ENCODE measurements at regions not wholly inside any gene's neighbourhood (a gene's known extent, or its start where the extent isn't known, plus 50 kb on each side); places are given as distances from the start of the nearest gene placed in this dataset.

GRCh38 chr11:29682856-29683255 is 334.0 kb downstream of the KCNA4 start:
- no peaks in the 10 kb centered on the region for H3K27me3 Mint-ChIP-seq (ENCODE audit: insufficient read depth, unreplicated experiment)
- BruUV-seq (replicated peaks) = no TSS peak
- DNase-seq (ENCODE audit: unreplicated experiment) = no peak
- H3K9me3 Mint-ChIP-seq (ENCODE audit: unreplicated experiment) = no peaks in the 10 kb centered on the region
- no peaks in the 10 kb centered on the region for H3K36me3 Mint-ChIP-seq (ENCODE audit: insufficient read depth, unreplicated experiment)
- TF ChIP-seq, protein P1, sequence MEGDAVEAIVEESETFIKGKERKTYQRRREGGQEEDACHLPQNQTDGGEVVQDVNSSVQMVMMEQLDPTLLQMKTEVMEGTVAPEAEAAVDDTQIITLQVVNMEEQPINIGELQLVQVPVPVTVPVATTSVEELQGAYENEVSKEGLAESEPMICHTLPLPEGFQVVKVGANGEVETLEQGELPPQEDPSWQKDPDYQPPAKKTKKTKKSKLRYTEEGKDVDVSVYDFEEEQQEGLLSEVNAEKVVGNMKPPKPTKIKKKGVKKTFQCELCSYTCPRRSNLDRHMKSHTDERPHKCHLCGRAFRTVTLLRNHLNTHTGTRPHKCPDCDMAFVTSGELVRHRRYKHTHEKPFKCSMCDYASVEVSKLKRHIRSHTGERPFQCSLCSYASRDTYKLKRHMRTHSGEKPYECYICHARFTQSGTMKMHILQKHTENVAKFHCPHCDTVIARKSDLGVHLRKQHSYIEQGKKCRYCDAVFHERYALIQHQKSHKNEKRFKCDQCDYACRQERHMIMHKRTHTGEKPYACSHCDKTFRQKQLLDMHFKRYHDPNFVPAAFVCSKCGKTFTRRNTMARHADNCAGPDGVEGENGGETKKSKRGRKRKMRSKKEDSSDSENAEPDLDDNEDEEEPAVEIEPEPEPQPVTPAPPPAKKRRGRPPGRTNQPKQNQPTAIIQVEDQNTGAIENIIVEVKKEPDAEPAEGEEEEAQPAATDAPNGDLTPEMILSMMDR (IDR thresholded peaks at IDR 0.05; ENCODE audit: unreplicated experiment) = no peak
- no peak overlapping the region for H3K4me3 Mint-ChIP-seq (ENCODE audit: unreplicated experiment)
- H3K4me1 Mint-ChIP-seq (ENCODE audit: insufficient read depth, unreplicated experiment) = no peaks in the 10 kb centered on the region
- H3K27ac Mint-ChIP-seq (ENCODE audit: low read depth, unreplicated experiment) = no peak overlapping the region
- ChIA-PET POLR2A (no interaction called here), CTCF (interaction anchor here (1.0 kb wide), 1 partner anchor 9 kb away, joined by 3 read pairs; no protein-coding TSS in a partner anchor)
- intact Hi-C loops (cut with micrococcal nuclease) = no loop called here

- Mint-ChIP-seq H3K4me1 (ENCODE audit: insufficient read depth, unreplicated experiment) (peaks cover 6% of the 10 kb centered on the region), H3K4me3 (ENCODE audit: unreplicated experiment) (no peak overlapping the region)
Observed at GRCh38 chr11:29679996-29680395, 336.8 kb downstream of the KCNA4 start.

DNA sequence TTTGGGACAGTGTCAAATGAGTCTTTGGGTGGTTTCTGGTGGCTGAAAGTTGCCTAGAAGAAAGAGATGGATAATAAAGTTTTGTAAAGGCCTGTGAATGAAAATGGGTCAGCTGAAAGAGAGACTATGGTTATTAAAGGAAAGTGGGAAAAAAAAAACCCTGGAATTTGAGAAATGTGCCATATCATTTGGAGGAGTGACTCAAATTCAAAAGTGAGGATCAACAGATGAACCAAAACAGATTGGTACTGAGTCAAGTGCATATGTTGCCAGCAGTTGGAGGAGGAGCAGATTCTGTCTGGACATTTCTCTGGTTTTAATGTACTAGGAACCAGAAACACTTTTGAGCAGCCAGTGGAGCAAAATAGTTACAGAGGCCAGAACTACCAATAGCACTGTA is 339.8 kb downstream of the KCNA4 start:
- TF ChIP-seq, protein P1 (IDR thresholded peaks at IDR 0.05; ENCODE audit: unreplicated experiment) = no peak
- ChIA-PET POLR2A (interaction anchor here (0.5 to 0.7 kb wide), 3 partner anchors 94 to 1063 kb away, joined by 3 to 4 read pairs (median 3); no protein-coding TSS in a partner anchor), CTCF (interaction anchor here (0.6 kb wide), 1 partner anchor 191 kb away, joined by 3 read pairs; no protein-coding TSS in a partner anchor)
- no TSS peak for BruUV-seq (replicated peaks)
- no peak overlapping the region for H3K4me3 Mint-ChIP-seq (ENCODE audit: unreplicated experiment)
- H3K36me3 Mint-ChIP-seq (ENCODE audit: insufficient read depth, unreplicated experiment) = no peaks in the 10 kb centered on the region
- H3K9me3 Mint-ChIP-seq (ENCODE audit: unreplicated experiment) = no peaks in the 10 kb centered on the region
- intact Hi-C loops (cut with micrococcal nuclease) = no loop called here
- no peak overlapping the region for H3K27ac Mint-ChIP-seq (ENCODE audit: low read depth, unreplicated experiment)
- no peaks in the 10 kb centered on the region for H3K27me3 Mint-ChIP-seq (ENCODE audit: insufficient read depth, unreplicated experiment)
- H3K4me1 Mint-ChIP-seq (ENCODE audit: insufficient read depth, unreplicated experiment) = peaks cover 6% of the 10 kb centered on the region
- DNase-seq (ENCODE audit: unreplicated experiment) = no peak

More at GRCh38 chr11:29679996-29680395, 336.8 kb downstream of the KCNA4 start:
- BruUV-seq (replicated peaks) = no TSS peak
- H3K27ac Mint-ChIP-seq (ENCODE audit: low read depth, unreplicated experiment) = no peak overlapping the region
- POLR2A ChIA-PET = no interaction called here
- H3K27me3 Mint-ChIP-seq (ENCODE audit: insufficient read depth, unreplicated experiment) = no peaks in the 10 kb centered on the region
- intact Hi-C loops (cut with micrococcal nuclease) = no loop called here
- CTCF ChIA-PET = interaction anchor here (0.6 kb wide), 1 partner anchor 554 kb away, joined by 3 read pairs; no protein-coding TSS in a partner anchor
- no peak for DNase-seq (ENCODE audit: unreplicated experiment)
- TF ChIP-seq, protein P1 (IDR thresholded peaks at IDR 0.05; ENCODE audit: unreplicated experiment) = no peak
- H3K9me3 Mint-ChIP-seq (ENCODE audit: unreplicated experiment) = no peaks in the 10 kb centered on the region
- H3K36me3 Mint-ChIP-seq (ENCODE audit: insufficient read depth, unreplicated experiment) = no peaks in the 10 kb centered on the region

DNA sequence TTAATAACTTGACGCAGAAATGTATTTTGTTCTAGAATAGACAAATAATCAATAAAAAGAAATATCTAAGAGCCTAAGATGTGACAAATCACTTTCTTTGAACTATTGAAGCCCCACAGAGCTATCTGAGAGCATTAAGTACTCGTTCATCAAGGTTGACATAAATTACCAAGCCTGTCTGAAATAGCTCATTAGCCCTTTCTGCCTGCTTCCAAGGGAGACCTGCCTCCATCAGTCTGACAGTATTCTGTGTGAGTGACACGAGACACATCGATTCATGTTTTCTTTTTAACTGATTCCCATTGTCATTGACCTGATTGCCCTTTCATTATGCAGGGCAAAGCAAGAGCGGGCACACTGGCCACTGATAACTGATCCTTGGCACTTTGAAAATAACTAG is 347.5 kb downstream of the KCNA4 start:
- H3K4me3 Mint-ChIP-seq (ENCODE audit: unreplicated experiment) = no peak overlapping the region
- TF ChIP-seq, protein P1 (IDR thresholded peaks at IDR 0.05; ENCODE audit: unreplicated experiment) = no peak
- no peaks in the 10 kb centered on the region for H3K27me3 Mint-ChIP-seq (ENCODE audit: insufficient read depth, unreplicated experiment)
- H3K27ac Mint-ChIP-seq (ENCODE audit: low read depth, unreplicated experiment) = no peak overlapping the region
- H3K36me3 Mint-ChIP-seq (ENCODE audit: insufficient read depth, unreplicated experiment) = no peaks in the 10 kb centered on the region
- BruUV-seq (replicated peaks) = no TSS peak
- H3K4me1 Mint-ChIP-seq (ENCODE audit: insufficient read depth, unreplicated experiment) = no peaks in the 10 kb centered on the region
- DNase-seq (ENCODE audit: unreplicated experiment) = no peak
- CTCF ChIA-PET = no interaction called here
- POLR2A ChIA-PET = interaction anchor here (0.7 kb wide), 1 partner anchor 12 kb away, joined by 3 read pairs; no protein-coding TSS in a partner anchor
- intact Hi-C loops (cut with micrococcal nuclease) = no loop called here
- no peaks in the 10 kb centered on the region for H3K9me3 Mint-ChIP-seq (ENCODE audit: unreplicated experiment)
